Fibroblast of skin of back (primary cell): ENCODE measurements at regions not wholly inside any gene's neighbourhood (a gene's known extent, or its start where the extent isn't known, plus 50 kb on each side); places are given as distances from the start of the nearest gene placed in this dataset.
"Not testable (repeated sequence)": the region's sequence is repeated elsewhere in the genome, so short reads cannot be mapped to it uniquely, and the experiment has no call there.

Experiments used
- DNase-seq: peaks from one replicate; pipeline ENCODE4 v3.0.0-alpha.2; 2013

GRCh38 chr3:105093371-105094252 is 273.1 kb upstream of the ALCAM start:
- no peak for DNase-seq

GRCh38 chr3:105094588-105094987 is 272.1 kb upstream of the ALCAM start:
- DNase-seq, result no peak

GRCh38 chr3:105096071-105096470 is 270.6 kb upstream of the ALCAM start:
- DNase-seq, result no peak

GRCh38 chr3:105101603-105102002 is 265.1 kb upstream of the ALCAM start:
- DNase-seq, result peak; percentile 4

- DNase-seq, result no peak
These were observed 263.6 kb upstream of the ALCAM start for GRCh38 chr3:105103139-105103538.

GRCh38 chr3:105108823-105109222 is 257.9 kb upstream of the ALCAM start:
- no peak for DNase-seq

GRCh38 chr3:105118905-105119304 is 247.8 kb upstream of the ALCAM start:
- peak; percentile 9 for DNase-seq

GRCh38 chr3:105119801-105120340 is 246.8 kb upstream of the ALCAM start:
- DNase-seq, result no peak

- no peak for DNase-seq
These were observed 235.8 kb upstream of the ALCAM start for GRCh38 chr3:105130911-105131310.

- peak; percentile 29 for DNase-seq
These were observed 228.8 kb upstream of the ALCAM start for GRCh38 chr3:105137911-105138310.

GRCh38 chr3:105139881-105140560 is 226.7 kb upstream of the ALCAM start:
- DNase-seq, result no peak

- DNase-seq, result no peak
These were observed 225.8 kb upstream of the ALCAM start for GRCh38 chr3:105140899-105141367.

- no peak for DNase-seq
These were observed 221.9 kb upstream of the ALCAM start for GRCh38 chr3:105144837-105145236.

- DNase-seq, result no peak
These were observed 221.2 kb upstream of the ALCAM start for GRCh38 chr3:105145511-105145910.

- not testable (repeated sequence) for DNase-seq
These were observed 217.5 kb upstream of the ALCAM start for GRCh38 chr3:105149197-105149596.

- DNase-seq, result no peak
These were observed 213.7 kb upstream of the ALCAM start for GRCh38 chr3:105152987-105153386.

GRCh38 chr3:105154692-105155091 is 212.0 kb upstream of the ALCAM start:
- DNase-seq, result no peak

- no peak for DNase-seq
These were observed 209.5 kb upstream of the ALCAM start for GRCh38 chr3:105157067-105157765.

- no peak for DNase-seq
These were observed 209.0 kb upstream of the ALCAM start for GRCh38 chr3:105157766-105158085.

GRCh38 chr3:105158286-105158685 is 208.4 kb upstream of the ALCAM start:
- no peak for DNase-seq

GRCh38 chr3:105162448-105162847 is 204.3 kb upstream of the ALCAM start:
- DNase-seq, result no peak

GRCh38 chr3:105166893-105167292 is 199.8 kb upstream of the ALCAM start:
- peak; percentile 8 for DNase-seq

- no peak for DNase-seq
These were observed 196.3 kb upstream of the ALCAM start for GRCh38 chr3:105170423-105170822.
